GM18502 (cell line): ENCODE measurements at regions not wholly inside any gene's neighbourhood (a gene's known extent, or its start where the extent isn't known, plus 50 kb on each side); places are given as distances from the start of the nearest gene placed in this dataset.

Source experiments
- ATAC-seq: cut with Tn5 transposase; IDR thresholded peaks from one replicate; pipeline ENCODE4 v1.9.1; 2021; ENCODE audit warnings: mild to moderate bottlenecking; ENCODE audit not compliant: unreplicated experiment, poor library complexity

DNA sequence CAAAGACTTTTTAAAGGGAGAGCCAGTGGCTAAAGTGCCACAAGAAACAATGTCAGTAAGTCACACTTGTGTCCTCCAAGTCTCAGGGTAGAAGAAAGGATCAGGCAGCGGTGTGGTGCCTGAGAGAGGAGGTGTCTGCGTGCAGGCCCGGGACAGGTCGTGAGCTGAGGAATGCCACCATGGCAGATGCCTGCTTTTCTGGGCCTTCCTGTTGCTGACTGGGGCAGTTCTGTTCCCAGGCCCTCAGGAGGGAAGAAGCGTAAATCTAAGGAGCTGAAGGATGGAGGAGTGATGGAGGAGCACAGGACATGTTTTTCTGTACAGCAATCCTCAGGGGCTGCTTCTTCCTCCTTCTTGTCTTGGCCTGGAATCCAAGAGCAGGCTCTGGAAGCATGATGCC is 165.8 kb downstream of the ZBTB18 start:
- ATAC-seq, result no peak

GRCh38 chr1:244217711-244218110 is 166.6 kb downstream of the ZBTB18 start:
- no peak for ATAC-seq

DNA sequence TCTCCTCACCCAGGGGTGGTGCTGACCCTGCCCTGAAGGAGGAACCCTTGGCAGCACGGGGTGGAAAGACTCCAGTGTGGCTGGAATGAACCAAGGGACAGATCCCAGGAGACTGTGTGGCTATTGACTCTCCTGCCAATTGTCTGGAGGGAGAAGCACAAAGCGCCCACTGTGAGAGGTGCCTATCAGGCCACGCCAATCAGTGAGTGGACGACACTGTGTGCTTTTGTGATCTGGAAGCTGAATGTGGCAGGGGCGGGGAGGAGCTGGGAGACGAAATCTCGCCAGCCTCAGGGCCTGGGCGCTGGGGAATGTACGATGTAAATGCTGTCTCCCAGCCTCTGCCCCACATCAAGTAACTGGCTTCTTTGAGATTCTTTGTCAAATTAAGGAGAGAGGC is 167.1 kb downstream of the ZBTB18 start:
- ATAC-seq, result no peak

DNA sequence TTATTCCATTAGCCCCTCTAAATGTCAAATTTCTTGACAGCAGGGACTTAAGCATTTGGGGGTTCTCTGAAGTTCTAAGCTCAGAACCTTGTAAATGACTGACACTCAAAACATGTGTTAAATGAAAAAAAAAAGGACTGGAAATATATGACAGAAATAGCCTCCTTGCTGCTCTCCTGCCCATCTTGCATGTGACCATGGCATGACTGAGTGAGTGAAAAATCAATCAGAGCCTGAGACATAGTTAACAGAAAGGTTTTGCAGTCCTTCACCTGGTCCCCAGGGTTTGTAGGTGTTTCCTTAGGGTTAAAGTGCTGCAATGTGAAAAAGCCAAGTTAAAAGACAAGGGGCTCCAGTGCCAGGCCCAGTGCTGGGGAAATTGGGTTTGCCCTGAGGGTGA is 168.1 kb downstream of the ZBTB18 start:
- ATAC-seq, result no peak

DNA sequence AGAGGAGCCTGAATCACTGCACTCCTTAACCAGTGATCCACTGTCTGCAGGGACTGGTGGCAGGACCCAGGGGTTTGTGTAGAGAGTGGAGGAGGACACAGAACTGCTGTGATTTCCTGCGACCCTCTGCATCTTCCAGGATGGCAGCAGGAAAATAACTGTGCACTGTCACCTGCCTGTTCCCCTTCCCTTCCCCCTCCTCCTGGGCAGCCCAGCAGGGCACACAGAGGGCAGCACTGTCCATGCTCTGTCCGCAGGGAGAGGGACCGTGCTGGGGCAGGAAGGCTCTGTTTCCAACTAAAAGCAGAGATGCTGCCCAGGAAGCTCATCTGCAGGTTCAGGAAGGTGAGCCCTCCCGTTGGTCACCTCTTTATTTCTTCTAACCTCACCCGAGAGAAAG is 168.7 kb downstream of the ZBTB18 start:
- ATAC-seq, result no peak

DNA sequence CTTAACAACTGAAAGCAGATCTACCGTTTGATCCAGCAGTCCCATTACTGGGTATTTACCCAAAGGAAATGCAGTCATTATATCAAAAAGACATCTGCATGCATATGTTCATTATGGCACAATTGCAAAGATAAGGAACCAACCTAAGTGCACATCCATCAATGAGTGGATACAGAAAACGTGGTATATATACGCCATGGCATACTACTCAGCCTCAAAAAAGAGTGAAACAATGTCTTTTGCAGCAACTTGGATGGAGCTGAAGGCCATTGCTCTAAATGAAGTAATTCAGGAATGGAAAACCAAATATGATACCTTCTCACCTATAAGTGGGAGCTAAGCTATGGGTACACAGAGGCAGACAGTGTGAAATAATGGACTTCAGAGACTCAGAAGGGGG is 169.3 kb downstream of the ZBTB18 start:
- ATAC-seq, result no peak

- no peak for ATAC-seq
These were observed 170.9 kb downstream of the ZBTB18 start for GRCh38 chr1:244221991-244222390.

DNA sequence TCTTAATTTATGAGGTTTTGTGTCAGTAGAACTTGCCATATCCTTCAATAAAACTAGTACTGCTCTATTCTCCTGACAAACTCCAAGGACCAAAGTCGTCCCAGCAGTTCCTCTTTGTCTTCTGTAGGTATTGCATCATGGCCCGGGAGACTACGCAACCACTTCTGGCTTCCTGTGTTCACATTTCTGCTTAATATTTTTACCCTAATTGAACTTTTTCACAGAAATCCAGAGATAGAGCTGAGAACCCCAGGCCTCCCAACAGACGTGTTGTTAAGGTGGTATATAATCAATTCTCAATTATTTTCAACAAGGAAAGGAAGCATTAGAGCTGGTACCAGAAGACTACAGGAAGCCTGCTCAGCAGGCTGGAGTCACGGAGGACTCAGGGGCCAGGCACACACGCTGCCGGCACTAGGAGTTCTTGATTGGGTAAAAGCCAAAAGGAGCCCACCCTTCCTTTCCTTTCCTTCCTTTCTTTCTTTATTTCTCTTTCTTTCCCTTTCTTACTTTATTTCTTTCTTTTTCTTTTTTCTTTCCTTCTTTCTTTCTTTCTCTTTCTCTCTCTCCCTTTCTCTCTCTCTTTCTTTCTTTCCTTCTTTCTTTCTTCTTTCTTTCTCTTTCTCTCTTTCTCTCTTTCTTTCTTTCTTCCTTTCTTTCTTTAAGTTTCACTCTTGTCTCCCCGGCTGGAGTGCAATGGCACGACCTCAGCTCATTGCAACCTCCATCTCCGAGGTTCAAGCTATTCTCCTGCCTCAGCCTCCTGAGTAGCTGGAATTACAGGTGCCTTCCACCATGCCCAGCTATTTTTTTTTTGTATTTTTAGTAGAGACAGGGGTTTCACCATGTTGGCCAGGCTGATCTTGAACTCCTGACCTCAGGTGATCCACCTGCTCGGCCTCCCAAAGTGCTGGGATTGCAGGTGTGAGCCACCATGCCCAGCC is 173.7 kb downstream of the ZBTB18 start:
- no peak for ATAC-seq

DNA sequence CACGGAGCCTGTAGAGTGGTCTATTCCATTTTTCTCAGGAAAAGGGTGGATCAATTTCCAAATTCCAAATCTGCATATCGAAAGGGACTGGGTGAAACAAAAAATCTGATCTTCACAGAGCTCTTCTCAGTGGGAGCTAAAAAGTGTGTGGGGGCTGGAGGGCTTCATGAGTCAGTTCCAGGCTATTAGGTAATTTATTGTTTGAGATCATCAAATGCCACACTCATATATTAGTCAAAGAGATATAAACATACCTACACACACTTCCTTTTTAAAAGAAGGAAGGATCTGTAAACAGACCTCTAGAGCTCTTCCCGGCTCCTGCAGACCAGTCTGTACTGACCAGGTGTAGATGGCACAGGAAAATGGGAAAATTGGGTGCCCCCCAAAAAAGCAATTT is 175.4 kb downstream of the ZBTB18 start:
- no peak for ATAC-seq

GRCh38 chr1:244230470-244230869 is 179.4 kb downstream of the ZBTB18 start:
- no peak for ATAC-seq

GRCh38 chr1:244231193-244231571 is 180.1 kb downstream of the ZBTB18 start:
- ATAC-seq, result no peak

GRCh38 chr1:244231572-244232315 is 180.7 kb downstream of the ZBTB18 start:
- ATAC-seq, result no peak

DNA sequence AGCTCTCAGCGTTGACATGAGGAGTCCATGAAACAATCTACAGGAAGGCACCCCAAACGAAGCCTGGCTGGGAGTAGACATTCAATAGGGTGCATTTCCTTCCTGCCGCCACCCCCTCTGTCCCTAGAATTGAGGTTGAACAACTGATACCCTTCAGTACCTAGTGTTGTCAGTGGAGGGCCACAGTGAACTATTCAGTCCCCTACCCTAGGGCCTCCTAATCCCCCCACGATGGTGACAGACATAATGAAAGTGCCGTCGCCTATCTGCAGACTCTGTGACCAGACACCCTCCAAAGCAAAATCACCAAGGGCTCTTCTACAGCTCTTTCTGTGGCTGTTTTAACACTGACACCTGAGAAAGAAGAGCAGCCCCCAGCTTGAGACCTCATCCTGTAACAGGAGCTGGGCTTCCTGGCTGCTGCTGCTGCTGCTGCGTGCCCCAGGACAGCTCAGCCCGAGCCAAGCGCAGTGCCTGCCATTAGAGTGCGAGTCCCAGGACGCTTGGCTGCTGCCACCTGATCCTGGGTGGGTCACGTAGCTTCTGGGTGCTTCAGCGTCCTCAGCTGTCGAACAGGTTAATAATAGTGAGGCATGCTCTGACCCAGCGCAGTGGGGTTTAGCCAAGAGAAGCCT is 183.0 kb downstream of the ZBTB18 start:
- ATAC-seq, result no peak

DNA sequence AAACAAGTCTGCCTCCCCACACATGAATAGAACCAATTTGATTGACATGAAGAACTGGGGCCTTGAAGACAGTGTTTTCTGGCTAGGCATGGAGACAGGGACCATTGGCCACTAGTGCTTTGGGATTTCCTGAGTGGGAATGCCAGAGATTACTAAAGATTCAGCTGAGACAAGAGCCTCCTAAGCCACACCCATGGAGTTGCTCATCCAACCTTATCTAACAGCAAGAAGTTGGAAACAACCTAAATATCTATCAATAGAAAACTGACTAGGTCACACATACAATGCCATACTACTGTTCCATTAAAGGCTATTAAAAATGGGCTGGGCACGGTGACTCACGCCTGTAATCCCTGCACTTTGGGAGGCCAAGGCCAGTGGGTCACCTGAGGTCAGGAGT is 184.1 kb downstream of the ZBTB18 start:
- ATAC-seq, result no peak

DNA sequence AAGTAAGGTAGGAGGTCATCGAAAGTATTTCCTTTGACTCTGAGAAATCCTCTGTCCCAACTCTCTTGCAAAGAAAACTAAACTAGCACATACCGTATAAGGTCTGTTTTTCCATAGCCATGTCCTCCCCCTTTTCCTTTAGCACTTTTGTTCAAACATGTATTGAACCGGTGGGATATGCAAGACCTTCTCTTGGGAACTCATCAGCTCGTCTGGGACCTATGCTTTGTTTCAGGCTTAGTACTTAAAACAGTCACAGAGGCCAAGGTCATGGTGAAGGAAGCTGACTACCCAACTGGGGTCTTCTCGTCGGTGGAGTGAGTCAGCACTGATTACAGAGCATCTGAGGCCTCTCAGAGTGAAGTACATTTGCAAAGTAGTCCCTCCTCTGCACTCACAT is 185.0 kb downstream of the ZBTB18 start:
- ATAC-seq, result no peak

DNA sequence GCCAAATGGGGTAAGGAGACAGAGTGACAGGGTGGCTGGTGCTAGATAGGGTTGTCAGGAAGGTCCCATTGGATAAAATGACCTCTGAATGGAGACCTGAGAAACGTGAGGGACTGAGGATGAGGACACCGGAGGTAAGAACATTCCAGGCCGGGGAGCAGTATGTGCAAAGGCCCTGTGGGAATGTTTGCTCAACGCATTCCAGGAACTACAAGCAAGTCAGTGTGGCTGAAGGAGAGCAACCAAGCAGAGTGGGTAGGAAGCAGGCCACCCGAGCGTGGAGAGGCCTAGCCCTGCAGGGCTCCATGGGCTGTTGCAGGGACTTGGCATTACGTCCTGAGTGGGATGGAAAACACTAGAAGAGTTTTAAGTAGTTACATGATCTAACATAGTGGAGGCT is 185.6 kb downstream of the ZBTB18 start:
- no peak for ATAC-seq

- no peak for ATAC-seq
These were observed 186.4 kb downstream of the ZBTB18 start for GRCh38 chr1:244237445-244237844.

DNA sequence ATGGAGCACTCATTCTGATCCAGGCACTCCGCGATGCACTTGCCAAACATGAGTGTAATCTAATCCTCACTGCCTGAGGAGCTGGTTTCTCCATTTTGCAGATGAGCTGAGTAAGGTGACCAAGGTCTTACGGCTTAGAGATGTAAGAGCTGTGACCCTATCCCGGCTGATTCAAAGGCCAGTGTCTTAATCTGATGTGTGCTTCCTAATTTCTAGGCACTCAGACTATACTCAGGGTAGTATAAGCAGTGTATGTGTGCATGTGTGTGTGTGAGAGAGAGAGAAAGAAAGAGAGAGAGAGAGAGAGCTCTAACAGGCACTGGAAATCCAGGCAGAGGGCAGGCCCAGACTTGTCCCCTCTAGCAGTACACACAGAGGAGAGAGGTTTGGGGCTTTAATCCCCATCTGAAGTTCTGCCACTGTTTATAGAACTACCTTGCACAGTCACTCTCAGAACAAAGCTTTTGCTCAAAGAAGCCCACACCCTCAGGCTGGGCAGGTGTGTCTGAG is 188.2 kb downstream of the ZBTB18 start:
- peak; percentile 51 for ATAC-seq

- no peak for ATAC-seq
These were observed 190.4 kb downstream of the ZBTB18 start for GRCh38 chr1:244241438-244241837.

- peak; percentile 80 for ATAC-seq
These were observed 191.4 kb downstream of the ZBTB18 start for GRCh38 chr1:244242446-244242845.

DNA sequence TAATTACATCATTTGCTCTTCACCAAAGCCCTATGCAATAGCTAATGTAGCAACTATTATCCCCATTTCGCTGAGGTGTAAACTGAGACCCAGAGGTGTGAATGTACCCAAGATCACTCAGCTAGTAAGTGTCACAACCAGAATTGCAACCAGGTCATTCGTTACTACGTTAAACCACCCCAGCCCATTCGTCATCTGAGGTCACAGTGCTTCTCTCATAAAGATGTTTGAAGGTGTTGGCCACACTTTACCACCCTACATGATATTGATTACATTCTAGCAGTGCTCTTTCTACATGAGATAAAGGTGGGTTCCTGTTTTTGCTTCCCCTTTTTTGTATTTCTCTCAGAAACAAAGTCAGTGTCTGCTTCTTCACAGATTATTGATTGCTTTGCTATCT is 195.3 kb downstream of the ZBTB18 start:
- ATAC-seq, result no peak
